ENCODE measurements at regions not wholly inside any gene's neighbourhood (a gene's known extent, or its start where the extent isn't known, plus 50 kb on each side); places are given as distances from the start of the nearest gene placed in this dataset.

- H3K4me3 ChIP-seq (ENCODE audit: low read length) = no peak overlapping the region
- H3K36me3 ChIP-seq (ENCODE audit: insufficient read depth, low read depth, low read length) = no peaks in the 10 kb centered on the region
- no peak overlapping the region for H3K9ac ChIP-seq (ENCODE audit: low read depth, low read length)
- no peaks in the 10 kb centered on the region for H3K27me3 ChIP-seq (ENCODE audit: insufficient read depth, low read length)
- no peak overlapping the region for H3K27ac ChIP-seq (ENCODE audit: low read length)
- H3K9me3 ChIP-seq (ENCODE audit: insufficient read depth, low read depth, low read length) = no peaks in the 10 kb centered on the region
- peaks cover 6% of the 10 kb centered on the region; the same call in 1 of the 2 replicates for H3K4me1 ChIP-seq (ENCODE audit: insufficient read depth, low read length)
Measured at GRCh38 chr6:1242446-1242845, 69.5 kb upstream of the FOXQ1 start.

GRCh38 chr6:1242021-1242420 lies 69.9 kb upstream of the FOXQ1 start:
- H3K9me3 ChIP-seq (ENCODE audit: insufficient read depth, low read depth, low read length) = no peaks in the 10 kb centered on the region
- H3K27ac ChIP-seq (ENCODE audit: low read length) = no peak overlapping the region
- peaks cover 6% of the 10 kb centered on the region; the same call in 1 of the 2 replicates for H3K4me1 ChIP-seq (ENCODE audit: insufficient read depth, low read length)
- H3K36me3 ChIP-seq (ENCODE audit: insufficient read depth, low read depth, low read length) = no peaks in the 10 kb centered on the region
- no peak overlapping the region for H3K9ac ChIP-seq (ENCODE audit: low read depth, low read length)
- H3K4me3 ChIP-seq (ENCODE audit: low read length) = no peak overlapping the region
- H3K27me3 ChIP-seq (ENCODE audit: insufficient read depth, low read length) = no peaks in the 10 kb centered on the region

- no peaks in the 10 kb centered on the region for H3K9me3 ChIP-seq (ENCODE audit: insufficient read depth, low read depth, low read length)
- H3K9ac ChIP-seq (ENCODE audit: low read depth, low read length) = no peak overlapping the region
- H3K27ac ChIP-seq (ENCODE audit: low read length) = no peak overlapping the region
- H3K4me3 ChIP-seq (ENCODE audit: low read length) = no peak overlapping the region
- no peaks in the 10 kb centered on the region for H3K36me3 ChIP-seq (ENCODE audit: insufficient read depth, low read depth, low read length)
- H3K4me1 ChIP-seq (ENCODE audit: insufficient read depth, low read length) = peaks cover 6% of the 10 kb centered on the region; the same call in 1 of the 2 replicates
- H3K27me3 ChIP-seq (ENCODE audit: insufficient read depth, low read length) = no peaks in the 10 kb centered on the region
Measured at GRCh38 chr6:1240766-1241318, 71.1 kb upstream of the FOXQ1 start.

- Histone ChIP-seq H3K4me1 (ENCODE audit: insufficient read depth, low read length) (peaks cover 6% of the 10 kb centered on the region; the same call in 1 of the 2 replicates), H3K9me3 (ENCODE audit: insufficient read depth, low read depth, low read length) (no peaks in the 10 kb centered on the region), H3K27me3 (ENCODE audit: insufficient read depth, low read length) (no peaks in the 10 kb centered on the region), H3K27ac (ENCODE audit: low read length) (no peak overlapping the region), H3K9ac (ENCODE audit: low read depth, low read length) (no peak overlapping the region), H3K36me3 (ENCODE audit: insufficient read depth, low read depth, low read length) (no peaks in the 10 kb centered on the region), H3K4me3 (ENCODE audit: low read length) (no peak overlapping the region)
Measured at GRCh38 chr6:1239805-1240204, 72.1 kb upstream of the FOXQ1 start.

- Histone ChIP-seq H3K27me3 (ENCODE audit: insufficient read depth, low read length) (no peaks in the 10 kb centered on the region), H3K4me3 (ENCODE audit: low read length) (no peak overlapping the region), H3K9me3 (ENCODE audit: insufficient read depth, low read depth, low read length) (no peaks in the 10 kb centered on the region), H3K36me3 (ENCODE audit: insufficient read depth, low read depth, low read length) (no peaks in the 10 kb centered on the region), H3K9ac (ENCODE audit: low read depth, low read length) (no peak overlapping the region), H3K27ac (ENCODE audit: low read length) (no peak overlapping the region), H3K4me1 (ENCODE audit: insufficient read depth, low read length) (peaks cover 6% of the 10 kb centered on the region; the same call in 1 of the 2 replicates)
Measured at GRCh38 chr6:1238040-1238439, 73.9 kb upstream of the FOXQ1 start.

- H3K27me3 ChIP-seq (ENCODE audit: insufficient read depth, low read length) = no peaks in the 10 kb centered on the region
- H3K9me3 ChIP-seq (ENCODE audit: insufficient read depth, low read depth, low read length) = no peaks in the 10 kb centered on the region
- no peaks in the 10 kb centered on the region for H3K36me3 ChIP-seq (ENCODE audit: insufficient read depth, low read depth, low read length)
- no peak overlapping the region for H3K9ac ChIP-seq (ENCODE audit: low read depth, low read length)
- no peak overlapping the region for H3K27ac ChIP-seq (ENCODE audit: low read length)
- H3K4me1 ChIP-seq (ENCODE audit: insufficient read depth, low read length) = peaks cover 6% of the 10 kb centered on the region; the same call in 1 of the 2 replicates
- no peak overlapping the region for H3K4me3 ChIP-seq (ENCODE audit: low read length)
Measured at GRCh38 chr6:1237636-1238035, 74.3 kb upstream of the FOXQ1 start.

- no peaks in the 10 kb centered on the region for H3K36me3 ChIP-seq (ENCODE audit: insufficient read depth, low read depth, low read length)
- H3K4me3 ChIP-seq (ENCODE audit: low read length) = no peak overlapping the region
- no peaks in the 10 kb centered on the region for H3K9me3 ChIP-seq (ENCODE audit: insufficient read depth, low read depth, low read length)
- no peak overlapping the region for H3K27ac ChIP-seq (ENCODE audit: low read length)
- H3K27me3 ChIP-seq (ENCODE audit: insufficient read depth, low read length) = no peaks in the 10 kb centered on the region
- no peak overlapping the region for H3K9ac ChIP-seq (ENCODE audit: low read depth, low read length)
- H3K4me1 ChIP-seq (ENCODE audit: insufficient read depth, low read length) = no peaks in the 10 kb centered on the region
Measured at GRCh38 chr6:1235825-1236224, 76.1 kb upstream of the FOXQ1 start.

GRCh38 chr6:1233924-1234323 lies 78.0 kb upstream of the FOXQ1 start:
- no peak overlapping the region for H3K4me3 ChIP-seq (ENCODE audit: low read length)
- H3K27me3 ChIP-seq (ENCODE audit: insufficient read depth, low read length) = no peaks in the 10 kb centered on the region
- H3K9ac ChIP-seq (ENCODE audit: low read depth, low read length) = no peak overlapping the region
- no peaks in the 10 kb centered on the region for H3K36me3 ChIP-seq (ENCODE audit: insufficient read depth, low read depth, low read length)
- H3K4me1 ChIP-seq (ENCODE audit: insufficient read depth, low read length) = no peaks in the 10 kb centered on the region
- H3K27ac ChIP-seq (ENCODE audit: low read length) = no peak overlapping the region
- H3K9me3 ChIP-seq (ENCODE audit: insufficient read depth, low read depth, low read length) = no peaks in the 10 kb centered on the region

GRCh38 chr6:1232578-1232977 lies 79.3 kb upstream of the FOXQ1 start:
- Histone ChIP-seq H3K4me1 (ENCODE audit: insufficient read depth, low read length) (no peaks in the 10 kb centered on the region), H3K9me3 (ENCODE audit: insufficient read depth, low read depth, low read length) (no peaks in the 10 kb centered on the region), H3K27me3 (ENCODE audit: insufficient read depth, low read length) (no peaks in the 10 kb centered on the region), H3K36me3 (ENCODE audit: insufficient read depth, low read depth, low read length) (no peaks in the 10 kb centered on the region), H3K4me3 (ENCODE audit: low read length) (no peak overlapping the region), H3K9ac (ENCODE audit: low read depth, low read length) (no peak overlapping the region), H3K27ac (ENCODE audit: low read length) (no peak overlapping the region)

- H3K27ac ChIP-seq (ENCODE audit: low read length) = no peak overlapping the region
- H3K4me1 ChIP-seq (ENCODE audit: insufficient read depth, low read length) = no peaks in the 10 kb centered on the region
Measured at GRCh38 chr6:1231941-1232340, 80.0 kb upstream of the FOXQ1 start.

GRCh38 chr6:1230689-1231605 lies 81.0 kb upstream of the FOXQ1 start:
- Histone ChIP-seq H3K27ac (ENCODE audit: low read length) (no peak overlapping the region), H3K27me3 (ENCODE audit: insufficient read depth, low read length) (no peaks in the 10 kb centered on the region), H3K4me3 (ENCODE audit: low read length) (no peak overlapping the region), H3K9me3 (ENCODE audit: insufficient read depth, low read depth, low read length) (no peaks in the 10 kb centered on the region), H3K9ac (ENCODE audit: low read depth, low read length) (no peak overlapping the region), H3K36me3 (ENCODE audit: insufficient read depth, low read depth, low read length) (no peaks in the 10 kb centered on the region), H3K4me1 (ENCODE audit: insufficient read depth, low read length) (no peaks in the 10 kb centered on the region)

More at GRCh38 chr6:1231941-1232340, 80.0 kb upstream of the FOXQ1 start:
- Histone ChIP-seq H3K36me3 (ENCODE audit: insufficient read depth, low read depth, low read length) (no peaks in the 10 kb centered on the region), H3K27me3 (ENCODE audit: insufficient read depth, low read length) (no peaks in the 10 kb centered on the region), H3K9me3 (ENCODE audit: insufficient read depth, low read depth, low read length) (no peaks in the 10 kb centered on the region), H3K9ac (ENCODE audit: low read depth, low read length) (no peak overlapping the region), H3K4me3 (ENCODE audit: low read length) (no peak overlapping the region)

GRCh38 chr6:1230281-1230680 lies 81.6 kb upstream of the FOXQ1 start:
- H3K27ac ChIP-seq (ENCODE audit: low read length) = no peak overlapping the region
- no peak overlapping the region for H3K4me3 ChIP-seq (ENCODE audit: low read length)
- no peaks in the 10 kb centered on the region for H3K36me3 ChIP-seq (ENCODE audit: insufficient read depth, low read depth, low read length)
- H3K9ac ChIP-seq (ENCODE audit: low read depth, low read length) = no peak overlapping the region
- H3K9me3 ChIP-seq (ENCODE audit: insufficient read depth, low read depth, low read length) = no peaks in the 10 kb centered on the region
- no peaks in the 10 kb centered on the region for H3K4me1 ChIP-seq (ENCODE audit: insufficient read depth, low read length)
- H3K27me3 ChIP-seq (ENCODE audit: insufficient read depth, low read length) = no peaks in the 10 kb centered on the region

All from iPS-20b (cell line).